Choroid plexus epithelial cell (primary cell): ENCODE measurements at regions not wholly inside any gene's neighbourhood (a gene's known extent, or its start where the extent isn't known, plus 50 kb on each side); places are given as distances from the start of the nearest gene placed in this dataset.

ENCODE experiments used
- DNase-seq: peaks from one replicate; pipeline ENCODE4 v3.0.0-alpha.2; 2010; ENCODE audit warnings: low read depth
- H3K4me3 ChIP-seq: 2 replicates; pipeline ENCODE4 v1.5.1; 2011; ENCODE audit warnings: low read depth, mild to moderate bottlenecking, control low read depth, low read length, moderate library complexity
- TF ChIP-seq, protein P1 (sequence below): conservative IDR thresholded peaks from 2 replicates; pipeline ENCODE4 v1.5.1; 2011; ENCODE audit warnings: low read depth, mild to moderate bottlenecking, control low read depth, inconsistent platforms, low read length, moderate library complexity

DNA sequence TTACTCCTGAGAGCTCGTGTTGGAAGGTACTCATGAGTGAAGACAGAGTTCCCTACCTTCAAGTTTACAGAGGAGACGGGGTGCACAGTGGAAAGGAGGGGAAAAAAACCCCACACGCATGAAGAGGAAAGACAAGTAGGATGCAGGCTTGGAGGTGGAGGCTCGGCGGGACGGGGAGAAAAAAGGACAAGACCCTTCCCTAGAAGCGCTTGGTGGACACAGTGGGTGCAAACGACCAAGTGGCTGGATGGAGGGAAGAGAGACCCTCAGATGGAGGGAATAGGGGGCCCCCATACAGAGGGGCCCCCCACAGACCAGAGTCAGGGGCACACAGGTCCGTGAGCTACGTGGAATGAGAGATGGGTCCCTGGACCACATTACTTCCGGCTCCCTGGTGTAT lies 380.1 kb downstream of the SHANK2 start:
- TF ChIP-seq, protein P1, sequence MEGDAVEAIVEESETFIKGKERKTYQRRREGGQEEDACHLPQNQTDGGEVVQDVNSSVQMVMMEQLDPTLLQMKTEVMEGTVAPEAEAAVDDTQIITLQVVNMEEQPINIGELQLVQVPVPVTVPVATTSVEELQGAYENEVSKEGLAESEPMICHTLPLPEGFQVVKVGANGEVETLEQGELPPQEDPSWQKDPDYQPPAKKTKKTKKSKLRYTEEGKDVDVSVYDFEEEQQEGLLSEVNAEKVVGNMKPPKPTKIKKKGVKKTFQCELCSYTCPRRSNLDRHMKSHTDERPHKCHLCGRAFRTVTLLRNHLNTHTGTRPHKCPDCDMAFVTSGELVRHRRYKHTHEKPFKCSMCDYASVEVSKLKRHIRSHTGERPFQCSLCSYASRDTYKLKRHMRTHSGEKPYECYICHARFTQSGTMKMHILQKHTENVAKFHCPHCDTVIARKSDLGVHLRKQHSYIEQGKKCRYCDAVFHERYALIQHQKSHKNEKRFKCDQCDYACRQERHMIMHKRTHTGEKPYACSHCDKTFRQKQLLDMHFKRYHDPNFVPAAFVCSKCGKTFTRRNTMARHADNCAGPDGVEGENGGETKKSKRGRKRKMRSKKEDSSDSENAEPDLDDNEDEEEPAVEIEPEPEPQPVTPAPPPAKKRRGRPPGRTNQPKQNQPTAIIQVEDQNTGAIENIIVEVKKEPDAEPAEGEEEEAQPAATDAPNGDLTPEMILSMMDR: no peak
- DNase-seq: no peak
- H3K4me3 ChIP-seq: no peak overlapping the region

DNA sequence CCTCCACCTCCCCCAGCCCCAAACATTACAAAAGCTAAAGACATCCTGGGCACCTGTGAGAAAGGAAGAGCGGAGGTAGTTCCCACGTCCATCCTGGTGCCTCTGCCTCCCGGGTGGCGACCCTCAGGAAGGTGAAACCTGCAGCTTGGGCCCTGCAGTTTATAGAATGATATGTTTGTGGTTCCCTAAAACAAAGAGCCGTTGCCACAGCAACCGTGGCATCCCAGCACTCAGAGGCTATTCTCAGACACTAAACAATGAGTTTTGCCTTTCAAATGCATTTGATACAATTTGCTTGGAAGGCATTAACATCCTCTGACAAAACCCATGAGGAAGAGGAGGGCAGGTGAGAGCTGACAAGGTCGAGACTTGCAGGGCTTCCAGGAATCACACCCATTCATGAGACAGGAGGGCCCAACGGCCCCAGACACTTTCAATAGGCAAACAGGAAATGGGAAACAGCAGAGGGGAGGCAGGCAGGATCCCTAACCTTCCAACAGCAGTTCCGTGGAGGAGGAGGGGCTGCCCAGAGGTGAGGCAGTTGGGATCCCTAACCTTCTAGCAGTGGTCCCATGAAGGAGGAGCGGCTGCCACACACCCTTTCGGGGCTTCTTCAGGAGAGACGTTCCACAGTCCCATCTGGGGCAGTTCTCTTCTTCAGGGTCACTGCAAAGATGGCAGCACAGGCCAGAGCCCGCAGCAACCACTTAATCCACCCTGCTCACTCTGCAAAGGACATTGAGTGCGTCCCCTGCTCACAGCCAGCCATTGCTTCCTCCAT lies 379.2 kb downstream of the SHANK2 start:
- no peak for DNase-seq
- H3K4me3 ChIP-seq: no peak overlapping the region
- TF ChIP-seq, protein P1: no peak

DNA sequence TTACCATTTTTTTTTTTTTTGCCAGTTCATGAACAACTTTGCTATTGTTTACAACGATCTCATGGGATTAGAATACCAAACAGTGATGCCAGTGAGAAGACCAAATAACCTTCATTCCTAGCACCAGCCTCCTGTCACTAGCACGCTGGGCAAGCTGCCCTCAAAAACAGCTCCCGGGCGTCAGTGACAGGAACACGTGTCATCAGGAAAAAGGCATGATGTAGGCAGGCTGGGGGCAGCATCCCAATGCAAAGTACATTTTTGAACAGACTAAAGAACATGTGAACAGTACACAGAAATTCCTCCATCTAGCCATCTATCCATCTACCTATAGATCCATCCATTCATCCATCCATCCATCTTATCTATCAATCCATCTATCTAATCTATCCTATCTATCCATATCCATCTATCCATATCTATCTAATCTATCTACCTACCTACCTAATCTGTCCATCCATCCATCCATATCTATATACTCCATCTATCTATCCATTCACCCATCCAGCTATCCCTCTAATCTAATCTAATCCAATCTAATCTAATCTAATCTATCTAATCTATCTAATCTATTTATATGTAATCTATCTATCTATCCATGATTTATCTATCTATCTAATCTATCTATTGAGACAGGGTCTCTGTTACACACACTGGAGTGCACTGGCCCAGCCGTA lies 378.5 kb downstream of the SHANK2 start:
- TF ChIP-seq, protein P1: no peak
- H3K4me3 ChIP-seq: no peak overlapping the region
- DNase-seq: no peak

DNA sequence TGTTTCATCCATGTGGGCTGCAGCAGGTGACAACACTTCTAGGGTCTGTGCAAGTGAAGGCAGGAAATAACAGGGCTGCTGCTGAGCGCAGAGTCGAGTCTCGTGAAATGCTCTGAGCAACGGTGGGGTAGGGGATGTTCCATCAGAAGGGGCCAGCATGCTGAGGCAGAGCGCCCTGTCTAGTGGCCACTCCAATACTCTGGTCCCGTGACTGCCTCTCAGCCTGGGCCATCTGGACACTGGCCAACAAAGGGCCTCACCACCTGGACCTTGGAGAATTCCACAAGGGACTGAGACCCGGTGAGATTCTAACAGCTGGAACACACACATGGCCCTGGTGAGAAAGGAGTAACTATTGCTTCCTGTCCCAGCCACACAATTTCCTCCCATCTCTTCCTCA lies 375.7 kb downstream of the SHANK2 start:
- no peak overlapping the region for H3K4me3 ChIP-seq
- TF ChIP-seq, protein P1: no peak
- no peak for DNase-seq

DNA sequence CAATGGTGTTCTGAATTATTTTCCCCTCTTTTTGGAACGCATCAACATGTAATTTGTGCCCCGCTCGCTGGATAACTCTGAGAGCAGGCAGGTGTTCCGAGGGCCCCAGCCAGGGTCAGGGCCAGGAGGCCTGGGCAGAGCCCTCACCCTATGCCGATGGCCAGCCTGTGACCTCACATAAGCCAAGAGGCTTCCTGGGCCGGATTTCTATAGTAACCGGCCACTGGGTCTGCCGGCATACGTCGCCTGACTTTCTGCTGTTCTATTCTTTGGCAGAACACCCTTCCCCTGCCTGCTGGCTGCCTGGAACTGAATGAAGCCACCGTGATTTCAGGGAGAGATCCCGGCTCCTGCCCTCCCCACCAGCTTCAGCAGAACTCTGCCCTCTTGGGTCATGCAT lies 375.2 kb downstream of the SHANK2 start:
- DNase-seq: no peak
- no peak overlapping the region for H3K4me3 ChIP-seq
- TF ChIP-seq, protein P1: no peak

DNA sequence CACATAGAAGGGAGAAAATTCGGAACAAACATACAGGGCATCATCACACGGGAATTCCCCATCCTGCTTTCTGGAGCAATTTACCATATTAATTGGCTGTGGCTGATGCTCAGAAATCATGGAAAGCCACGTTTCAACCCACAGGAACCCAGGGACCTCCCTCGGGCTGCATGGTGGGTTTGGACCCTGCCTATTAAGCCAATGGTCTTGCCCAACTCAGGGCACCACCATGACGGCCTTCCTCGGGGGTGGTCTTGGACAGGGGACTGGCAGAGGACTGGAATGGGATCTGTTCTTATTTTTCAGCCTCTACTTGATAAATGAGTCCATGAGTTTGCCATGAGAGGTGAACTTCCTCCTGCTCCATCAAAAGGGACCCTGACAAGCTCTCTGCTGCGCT lies 374.0 kb downstream of the SHANK2 start:
- H3K4me3 ChIP-seq: no peak overlapping the region
- no peak for DNase-seq
- TF ChIP-seq, protein P1: no peak
